ENCODE measurements at regions not wholly inside any gene's neighbourhood (a gene's known extent, or its start where the extent isn't known, plus 50 kb on each side); places are given as distances from the start of the nearest gene placed in this dataset.

DNA sequence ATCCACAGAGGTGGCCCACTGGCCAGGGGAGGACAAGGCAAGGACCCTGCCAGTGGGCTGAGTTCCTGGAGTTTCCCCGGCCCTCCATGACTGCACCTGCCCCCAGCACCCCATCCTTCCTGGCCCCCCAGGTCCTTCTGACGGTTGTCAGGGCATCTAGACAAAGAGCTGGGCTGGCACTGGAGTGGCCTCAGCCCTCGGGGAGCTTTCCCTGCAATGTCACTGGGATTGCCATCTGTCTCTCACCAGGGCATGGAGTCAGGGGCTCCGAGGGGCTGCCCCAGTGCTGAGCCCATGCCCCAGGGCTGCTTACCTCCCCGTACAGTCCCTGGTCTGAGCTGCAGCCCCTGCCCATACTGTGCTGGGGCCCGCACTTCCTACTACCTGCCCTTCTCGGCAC is 446.5 kb upstream of the MKI67 start:
- no peak for TF ChIP-seq POLR2AphosphoS5 (IDR thresholded peaks at IDR 0.05; ENCODE audit: low read depth, low read length)
- no peak for TF ChIP-seq SIN3A (IDR thresholded peaks at IDR 0.05; ENCODE audit: borderline replicate concordance, insufficient read depth, low read length)
- TF ChIP-seq, protein P1, sequence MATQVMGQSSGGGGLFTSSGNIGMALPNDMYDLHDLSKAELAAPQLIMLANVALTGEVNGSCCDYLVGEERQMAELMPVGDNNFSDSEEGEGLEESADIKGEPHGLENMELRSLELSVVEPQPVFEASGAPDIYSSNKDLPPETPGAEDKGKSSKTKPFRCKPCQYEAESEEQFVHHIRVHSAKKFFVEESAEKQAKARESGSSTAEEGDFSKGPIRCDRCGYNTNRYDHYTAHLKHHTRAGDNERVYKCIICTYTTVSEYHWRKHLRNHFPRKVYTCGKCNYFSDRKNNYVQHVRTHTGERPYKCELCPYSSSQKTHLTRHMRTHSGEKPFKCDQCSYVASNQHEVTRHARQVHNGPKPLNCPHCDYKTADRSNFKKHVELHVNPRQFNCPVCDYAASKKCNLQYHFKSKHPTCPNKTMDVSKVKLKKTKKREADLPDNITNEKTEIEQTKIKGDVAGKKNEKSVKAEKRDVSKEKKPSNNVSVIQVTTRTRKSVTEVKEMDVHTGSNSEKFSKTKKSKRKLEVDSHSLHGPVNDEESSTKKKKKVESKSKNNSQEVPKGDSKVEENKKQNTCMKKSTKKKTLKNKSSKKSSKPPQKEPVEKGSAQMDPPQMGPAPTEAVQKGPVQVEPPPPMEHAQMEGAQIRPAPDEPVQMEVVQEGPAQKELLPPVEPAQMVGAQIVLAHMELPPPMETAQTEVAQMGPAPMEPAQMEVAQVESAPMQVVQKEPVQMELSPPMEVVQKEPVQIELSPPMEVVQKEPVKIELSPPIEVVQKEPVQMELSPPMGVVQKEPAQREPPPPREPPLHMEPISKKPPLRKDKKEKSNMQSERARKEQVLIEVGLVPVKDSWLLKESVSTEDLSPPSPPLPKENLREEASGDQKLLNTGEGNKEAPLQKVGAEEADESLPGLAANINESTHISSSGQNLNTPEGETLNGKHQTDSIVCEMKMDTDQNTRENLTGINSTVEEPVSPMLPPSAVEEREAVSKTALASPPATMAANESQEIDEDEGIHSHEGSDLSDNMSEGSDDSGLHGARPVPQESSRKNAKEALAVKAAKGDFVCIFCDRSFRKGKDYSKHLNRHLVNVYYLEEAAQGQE (IDR thresholded peaks at IDR 0.05; ENCODE audit: insufficient read depth in 1 of 2, low read depth in 2 of 2, low read length in 2 of 2), result no peak

Data from PFSK-1 (cell line).